GM23248 (cell line): ENCODE measurements at regions not wholly inside any gene's neighbourhood (a gene's known extent, or its start where the extent isn't known, plus 50 kb on each side); places are given as distances from the start of the nearest gene placed in this dataset.
"Not testable (repeated sequence)": the region's sequence is repeated elsewhere in the genome, so short reads cannot be mapped to it uniquely, and the experiment has no call there.

ENCODE experiments used
- DNase-seq: peaks from one replicate; pipeline ENCODE4 v3.0.0-alpha.2; 2015
- H2AFZ ChIP-seq: fragments of 200-600 bp; sonication (generic); 2 replicates; pipeline ENCODE4 v1.6.1; 2016; ENCODE audit warnings: antibody characterized with exemption
- H3F3A ChIP-seq: fragments of 200-600 bp; sonication (generic); 2 replicates; pipeline ENCODE4 v1.6.1; 2016; ENCODE audit warnings: mild to moderate bottlenecking, antibody characterized with exemption, mixed run types; ENCODE audit not compliant: insufficient read depth
- H3K27ac ChIP-seq: fragments of 200-600 bp; sonication (generic); 2 replicates; pipeline ENCODE4 v1.5.1; 2016; ENCODE audit warnings: mild to moderate bottlenecking
- H3K27me3 ChIP-seq: fragments of 200-600 bp; sonication (generic); replicated peaks from 2 replicates; pipeline ENCODE4 v1.6.1; 2016; ENCODE audit warnings: mild to moderate bottlenecking; ENCODE audit not compliant: insufficient read depth
- H3K36me3 ChIP-seq: fragments of 200-600 bp; sonication (generic); 2 replicates; pipeline ENCODE4 v1.6.1; 2016; ENCODE audit warnings: low read depth, mild to moderate bottlenecking
- H3K4me1 ChIP-seq: fragments of 200-600 bp; sonication (generic); 2 replicates; pipeline ENCODE4 v1.6.1; 2016; ENCODE audit warnings: mild to moderate bottlenecking; ENCODE audit not compliant: insufficient read depth
- H3K4me2 ChIP-seq: fragments of 200-600 bp; sonication (generic); one replicate; pipeline ENCODE4 v1.6.1; 2016; ENCODE audit warnings: mild to moderate bottlenecking; ENCODE audit not compliant: unreplicated experiment
- H3K4me3 ChIP-seq: fragments of 200-600 bp; sonication (generic); 2 replicates; pipeline ENCODE4 v1.5.1; 2016; ENCODE audit warnings: mild to moderate bottlenecking
- H3K79me2 ChIP-seq: fragments of 200-600 bp; sonication (generic); 2 replicates; pipeline ENCODE4 v1.6.1; 2016; ENCODE audit warnings: mild to moderate bottlenecking; ENCODE audit not compliant: insufficient read depth
- H3K9ac ChIP-seq: fragments of 200-600 bp; sonication (generic); 2 replicates; pipeline ENCODE4 v1.6.1; 2016; ENCODE audit warnings: mild to moderate bottlenecking
- H3K9me2 ChIP-seq: fragments of 200-600 bp; sonication (generic); 2 replicates; pipeline ENCODE4 v1.6.1; 2016; ENCODE audit warnings: mixed run types, mild to moderate bottlenecking, moderate library complexity; ENCODE audit not compliant: insufficient read depth
- H3K9me3 ChIP-seq: fragments of 200-600 bp; sonication (generic); one replicate; pipeline ENCODE4 v1.6.1; 2017; ENCODE audit warnings: low read depth
- H4K20me1 ChIP-seq: fragments of 200-600 bp; sonication (generic); 2 replicates; pipeline ENCODE4 v1.6.0; 2016; ENCODE audit not compliant: insufficient read depth
- EZH2 ChIP-seq: fragments of 200-600 bp; sonication (generic); IDR thresholded peaks from 2 replicates; pipeline ENCODE4 v1.6.1; 2018; ENCODE audit warnings: antibody characterized with exemption, mild to moderate bottlenecking; ENCODE audit not compliant: insufficient read depth, poor library complexity, severe bottlenecking
- EZH2phosphoT487 ChIP-seq: fragments of 200-600 bp; sonication (generic); IDR thresholded peaks from 2 replicates; pipeline ENCODE4 v1.6.1; 2018; ENCODE audit warnings: antibody characterized with exemption, moderate library complexity, mild to moderate bottlenecking, low read depth; ENCODE audit not compliant: insufficient read depth
- WGBS, 2 experiments: methylation state at CpG; one replicate each; pipeline ENCODE4 v1.1.6; 2015 to 2017; ENCODE audit warnings: low lambda C conversion rate in 2 of 2, low coverage in 1 of 2; ENCODE audit errors: missing lambda C conversion rate in 2 of 2; 5-methylcytosine and 5-hydroxymethylcytosine counted together
- in situ Hi-C: fragments of 300-500 bp; cut with MboI; formaldehyde crosslinking; loops from 2 replicates; pipeline ENCODE4 v1.15.0; 2020

DNA sequence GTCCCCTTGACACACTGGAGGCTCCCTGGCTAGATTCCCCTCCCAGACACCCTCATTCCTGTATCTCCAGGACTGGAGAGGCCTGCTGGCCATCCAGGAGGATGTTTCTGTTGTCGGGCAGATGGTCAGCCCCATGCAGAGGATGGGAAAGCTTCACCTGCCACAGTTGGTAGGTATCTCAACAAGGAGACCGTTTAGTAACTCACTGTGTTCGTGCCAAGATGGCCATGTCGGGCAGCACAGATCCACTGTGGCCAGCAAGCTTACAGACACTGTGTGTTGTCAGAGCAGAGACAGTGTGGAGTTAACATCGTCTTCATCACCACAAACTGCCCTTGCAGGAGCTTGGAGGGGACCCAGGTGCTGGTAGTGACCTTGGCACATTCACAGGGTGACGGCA, 390.9 kb downstream of the SEC14L1 start:
- 60 to 61% methylated on average over 6 of the region's 6 CpGs for WGBS, 2 experiments
- H3K4me2 ChIP-seq: no peak overlapping the region
- no peak overlapping the region for H2AFZ ChIP-seq
- H3F3A ChIP-seq: no peaks in the 10 kb centered on the region
- no peaks in the 10 kb centered on the region for H3K36me3 ChIP-seq
- H3K9me2 ChIP-seq: no peaks in the 10 kb centered on the region
- DNase-seq: no peak
- peaks cover 24% of the 10 kb centered on the region for H3K27me3 ChIP-seq
- no peaks in the 10 kb centered on the region for H4K20me1 ChIP-seq
- no peak overlapping the region for H3K27ac ChIP-seq
- in situ Hi-C loops: no loop called here
- TF ChIP-seq EZH2: no peak
- TF ChIP-seq EZH2phosphoT487: no peak
- no peaks in the 10 kb centered on the region for H3K9me3 ChIP-seq
- H3K79me2 ChIP-seq: no peaks in the 10 kb centered on the region
- no peak overlapping the region for H3K4me3 ChIP-seq
- no peaks in the 10 kb centered on the region for H3K4me1 ChIP-seq
- no peak overlapping the region for H3K9ac ChIP-seq

DNA sequence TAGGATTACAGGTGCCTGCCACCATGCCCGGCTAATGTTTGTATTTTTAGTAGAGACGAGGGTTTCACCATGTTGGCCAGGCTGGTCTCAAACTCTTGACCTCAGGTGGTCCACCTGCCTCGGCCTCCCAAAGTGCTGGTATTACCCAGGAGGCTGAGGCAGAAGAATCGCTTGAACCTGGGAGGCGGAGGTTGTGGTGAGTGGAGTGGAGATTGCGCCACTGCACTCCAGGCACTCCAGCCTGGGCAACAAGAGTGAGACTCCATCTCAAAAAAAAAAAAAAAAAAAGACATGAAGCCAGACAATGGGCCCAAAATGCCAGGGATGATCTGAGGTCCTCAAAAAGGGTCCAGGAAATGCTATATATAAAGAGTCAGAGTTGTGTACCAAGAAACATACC, 392.9 kb downstream of the SEC14L1 start:
- H2AFZ ChIP-seq, H3K27ac ChIP-seq, H3K79me2 ChIP-seq, H3K4me1 ChIP-seq, H3K4me2 ChIP-seq, in situ Hi-C loops, H3K4me3 ChIP-seq, DNase-seq, H3F3A ChIP-seq, H3K9me2 ChIP-seq, H4K20me1 ChIP-seq, H3K9ac ChIP-seq, H3K36me3 ChIP-seq, H3K9me3 ChIP-seq: not testable (repeated sequence)
- H3K27me3 ChIP-seq: peaks cover 40% of the 10 kb centered on the region
- 83 to 85% methylated on average over 6 of the region's 6 CpGs for WGBS, 2 experiments

DNA sequence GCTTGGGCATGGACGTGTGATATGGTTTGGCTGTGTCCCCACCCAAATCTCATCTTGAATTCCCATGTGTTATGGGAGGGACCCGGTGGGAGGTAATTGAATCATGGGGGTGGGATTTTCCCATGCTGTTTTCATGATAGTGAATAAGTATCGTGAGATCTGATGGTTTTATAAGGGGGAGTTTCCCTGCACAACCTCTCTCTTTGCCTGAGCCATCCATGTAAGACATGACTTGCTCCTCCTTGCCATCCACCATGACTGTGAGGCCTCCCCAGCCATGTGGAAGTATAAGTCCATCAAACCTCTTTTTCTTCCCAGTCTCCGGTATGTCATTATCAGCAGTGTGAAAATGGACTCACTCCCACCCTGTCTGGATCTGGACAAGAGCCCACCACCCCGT, 393.4 kb downstream of the SEC14L1 start:
- in situ Hi-C loops: no loop called here
- no peak for DNase-seq
- no peak for TF ChIP-seq EZH2phosphoT487
- TF ChIP-seq EZH2: no peak
- Histone ChIP-seq H3K79me2 (no peaks in the 10 kb centered on the region), H3K9me2 (no peaks in the 10 kb centered on the region), H3F3A (no peaks in the 10 kb centered on the region), H3K36me3 (no peaks in the 10 kb centered on the region), H3K9me3 (no peaks in the 10 kb centered on the region), H3K4me1 (no peaks in the 10 kb centered on the region), H3K9ac (no peak overlapping the region), H3K4me3 (no peak overlapping the region), H4K20me1 (no peaks in the 10 kb centered on the region), H3K27me3 (peaks cover 42% of the 10 kb centered on the region), H2AFZ (no peak overlapping the region), H3K27ac (no peak overlapping the region), H3K4me2 (no peak overlapping the region)
- 57 to 64% methylated on average over 5 of the region's 5 CpGs for WGBS, 2 experiments

DNA sequence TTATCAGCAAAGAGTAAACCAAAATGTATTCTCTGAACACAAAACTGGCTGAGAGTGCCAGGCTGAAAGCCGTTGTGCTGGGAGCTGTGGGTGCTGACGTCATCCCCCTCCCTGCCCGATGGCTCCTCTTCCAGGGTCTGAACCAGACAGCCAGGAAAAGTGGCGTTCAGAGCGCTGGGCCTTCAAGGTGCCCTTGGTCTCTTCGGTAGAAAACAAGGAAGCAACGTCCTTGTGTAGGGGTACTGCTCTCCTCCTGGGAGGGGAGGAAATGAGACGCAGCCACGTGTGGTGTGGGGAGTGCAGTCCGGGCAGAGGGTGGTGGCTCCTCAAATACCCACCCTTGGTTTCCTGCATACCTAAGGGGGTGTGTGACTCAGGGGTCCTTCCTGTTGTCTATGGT, 394.7 kb downstream of the SEC14L1 start:
- no peak overlapping the region for H2AFZ ChIP-seq
- peaks cover 45% of the 10 kb centered on the region for H3K27me3 ChIP-seq
- no peak overlapping the region for H3K4me3 ChIP-seq
- H3K9me3 ChIP-seq: no peaks in the 10 kb centered on the region
- no peak overlapping the region for H3K27ac ChIP-seq
- in situ Hi-C loops: no loop called here
- TF ChIP-seq EZH2 (no peak), EZH2phosphoT487 (no peak)
- no peaks in the 10 kb centered on the region for H3K36me3 ChIP-seq
- H3K79me2 ChIP-seq: no peaks in the 10 kb centered on the region
- H3K9me2 ChIP-seq: no peaks in the 10 kb centered on the region
- H3F3A ChIP-seq: no peaks in the 10 kb centered on the region
- 67 to 69% methylated on average over 10 of the region's 10 CpGs for WGBS, 2 experiments
- H3K4me1 ChIP-seq: no peaks in the 10 kb centered on the region
- H3K9ac ChIP-seq: no peak overlapping the region
- no peaks in the 10 kb centered on the region for H4K20me1 ChIP-seq
- no peak overlapping the region for H3K4me2 ChIP-seq
- no peak for DNase-seq

DNA sequence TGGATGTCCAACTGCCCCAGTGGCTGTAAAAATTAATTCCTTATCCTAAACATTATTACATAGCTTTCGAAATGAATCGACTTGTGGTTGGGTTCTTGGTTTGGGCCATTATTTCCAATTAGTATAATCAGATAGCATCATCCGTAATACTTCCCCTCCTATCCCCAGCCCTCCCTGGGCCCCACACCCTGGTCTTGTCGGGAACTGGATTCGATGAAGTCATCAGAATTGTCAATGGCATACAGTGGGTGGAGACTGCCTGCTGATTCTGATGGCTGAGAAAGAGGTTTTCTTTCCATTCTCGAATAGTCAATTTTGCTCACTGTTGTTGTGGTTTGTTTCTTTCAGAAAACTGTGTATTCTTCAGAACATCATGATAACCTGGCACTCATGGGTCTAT, 395.1 kb downstream of the SEC14L1 start:
- Histone ChIP-seq H3K9ac (no peak overlapping the region), H3K36me3 (no peaks in the 10 kb centered on the region), H3K9me2 (no peaks in the 10 kb centered on the region), H3K27ac (no peak overlapping the region), H3K27me3 (peaks cover 45% of the 10 kb centered on the region), H3F3A (no peaks in the 10 kb centered on the region), H3K4me1 (no peaks in the 10 kb centered on the region), H3K79me2 (no peaks in the 10 kb centered on the region), H3K9me3 (no peaks in the 10 kb centered on the region), H3K4me3 (no peak overlapping the region), H3K4me2 (no peak overlapping the region), H2AFZ (no peak overlapping the region), H4K20me1 (no peaks in the 10 kb centered on the region)
- DNase-seq: peak; percentile 27
- WGBS, 2 experiments: 17 to 23% methylated on average over 6 of the region's 6 CpGs
- TF ChIP-seq EZH2phosphoT487 (no peak), EZH2 (no peak)
- in situ Hi-C loops: no loop called here
